ENCODE measurements at regions not wholly inside any gene's neighbourhood (a gene's known extent, or its start where the extent isn't known, plus 50 kb on each side); places are given as distances from the start of the nearest gene placed in this dataset.

DNA sequence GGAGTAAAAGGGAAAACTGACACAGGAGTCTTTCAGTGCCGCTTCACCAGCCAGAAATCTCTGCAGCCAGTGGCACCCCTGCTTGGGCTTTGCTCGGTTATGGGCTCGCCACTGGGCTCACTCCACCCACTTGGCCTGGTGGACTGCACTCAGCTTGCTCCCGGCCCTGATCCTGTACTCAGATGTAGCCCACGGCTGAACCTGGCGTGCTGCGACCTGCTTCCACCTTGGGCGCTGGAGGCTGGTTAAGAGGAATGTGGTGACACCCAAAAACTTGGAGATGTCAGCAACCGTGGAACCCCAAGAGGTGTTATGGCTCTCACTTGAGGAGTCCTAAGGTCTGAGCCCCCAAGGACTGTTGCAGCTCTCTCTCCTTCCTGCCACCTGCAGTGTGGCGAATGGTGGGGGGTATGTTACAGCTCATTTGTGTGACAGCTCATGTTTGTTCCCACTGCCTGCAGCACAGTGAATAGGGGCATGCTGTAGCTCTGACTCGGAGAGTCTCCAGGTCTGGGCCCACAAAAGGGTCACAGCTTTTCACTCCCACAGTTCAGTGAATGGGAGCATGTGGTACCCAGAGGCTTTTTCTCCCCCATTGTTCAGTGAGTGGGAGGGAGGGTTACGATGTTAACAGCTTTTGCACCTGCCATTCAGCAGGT lies 1124.5 kb upstream of the ATXN8OS start:
- DNase-seq (ENCODE audit: extremely low read depth, insufficient read length), result no peak
- TF ChIP-seq, protein P1, sequence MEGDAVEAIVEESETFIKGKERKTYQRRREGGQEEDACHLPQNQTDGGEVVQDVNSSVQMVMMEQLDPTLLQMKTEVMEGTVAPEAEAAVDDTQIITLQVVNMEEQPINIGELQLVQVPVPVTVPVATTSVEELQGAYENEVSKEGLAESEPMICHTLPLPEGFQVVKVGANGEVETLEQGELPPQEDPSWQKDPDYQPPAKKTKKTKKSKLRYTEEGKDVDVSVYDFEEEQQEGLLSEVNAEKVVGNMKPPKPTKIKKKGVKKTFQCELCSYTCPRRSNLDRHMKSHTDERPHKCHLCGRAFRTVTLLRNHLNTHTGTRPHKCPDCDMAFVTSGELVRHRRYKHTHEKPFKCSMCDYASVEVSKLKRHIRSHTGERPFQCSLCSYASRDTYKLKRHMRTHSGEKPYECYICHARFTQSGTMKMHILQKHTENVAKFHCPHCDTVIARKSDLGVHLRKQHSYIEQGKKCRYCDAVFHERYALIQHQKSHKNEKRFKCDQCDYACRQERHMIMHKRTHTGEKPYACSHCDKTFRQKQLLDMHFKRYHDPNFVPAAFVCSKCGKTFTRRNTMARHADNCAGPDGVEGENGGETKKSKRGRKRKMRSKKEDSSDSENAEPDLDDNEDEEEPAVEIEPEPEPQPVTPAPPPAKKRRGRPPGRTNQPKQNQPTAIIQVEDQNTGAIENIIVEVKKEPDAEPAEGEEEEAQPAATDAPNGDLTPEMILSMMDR (IDR thresholded peaks at IDR 0.05; ENCODE audit: insufficient read depth, low read length, poor library complexity, severe bottlenecking), result no peak
- Histone ChIP-seq H3K36me3 (ENCODE audit: control insufficient read depth, insufficient read depth, low read length) (no peaks in the 10 kb centered on the region), H3K4me3 (replicated peaks; ENCODE audit: low read depth, low read length) (no peak overlapping the region), H3K27me3 (replicated peaks; ENCODE audit: control insufficient read depth, insufficient read depth, low read length) (no peaks in the 10 kb centered on the region)

DNA sequence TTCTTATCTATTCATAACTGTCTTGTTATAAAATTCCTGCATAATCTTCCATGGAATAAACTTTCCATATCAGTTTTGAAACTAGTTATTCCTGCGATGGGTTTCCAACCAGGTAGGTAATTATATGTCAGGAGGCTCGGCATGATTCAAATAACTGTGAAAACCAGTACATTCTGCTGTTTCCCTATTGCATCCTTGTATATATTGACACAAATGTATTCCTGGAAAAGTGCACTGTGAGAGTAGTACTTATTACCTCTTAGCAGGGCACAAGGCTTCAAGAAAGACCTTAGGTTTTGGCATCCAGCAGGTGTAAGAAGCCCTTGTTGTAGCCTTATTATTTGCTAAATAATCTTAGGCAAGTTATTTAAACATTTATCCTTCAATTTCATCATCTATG lies 1131.3 kb upstream of the ATXN8OS start:
- Histone ChIP-seq H3K27me3 (replicated peaks; ENCODE audit: control insufficient read depth, insufficient read depth, low read length) (no peaks in the 10 kb centered on the region), H3K4me3 (replicated peaks; ENCODE audit: low read depth, low read length) (no peak overlapping the region), H3K36me3 (ENCODE audit: control insufficient read depth, insufficient read depth, low read length) (no peaks in the 10 kb centered on the region)
- no peak for DNase-seq (ENCODE audit: extremely low read depth, insufficient read length)
- TF ChIP-seq, protein P1 (IDR thresholded peaks at IDR 0.05; ENCODE audit: insufficient read depth, low read length, poor library complexity, severe bottlenecking), result no peak

DNA sequence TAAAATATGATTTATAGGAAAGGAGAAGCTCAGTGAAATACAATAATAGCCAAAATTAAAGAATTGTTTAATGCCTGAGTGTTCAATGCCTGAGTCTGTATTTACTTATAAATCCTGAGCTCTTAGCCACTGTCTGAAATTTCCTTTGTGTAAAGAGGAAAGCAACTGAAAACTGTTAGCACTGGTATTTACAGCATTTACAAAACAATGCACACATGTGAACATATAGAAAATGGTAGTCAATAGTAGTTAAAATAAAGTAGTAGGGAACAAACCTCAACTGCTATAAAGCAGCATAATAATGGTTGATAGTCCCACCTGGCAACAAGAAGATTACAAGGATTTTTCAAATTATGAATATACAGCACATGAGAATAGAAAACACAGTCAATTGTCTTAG lies 1137.1 kb upstream of the ATXN8OS start:
- TF ChIP-seq, protein P1 (IDR thresholded peaks at IDR 0.05; ENCODE audit: insufficient read depth, low read length, poor library complexity, severe bottlenecking), result no peak
- H3K4me3 ChIP-seq (replicated peaks; ENCODE audit: low read depth, low read length), result no peak overlapping the region
- no peak for DNase-seq (ENCODE audit: extremely low read depth, insufficient read length)
- H3K36me3 ChIP-seq (ENCODE audit: control insufficient read depth, insufficient read depth, low read length), result no peaks in the 10 kb centered on the region
- no peaks in the 10 kb centered on the region for H3K27me3 ChIP-seq (replicated peaks; ENCODE audit: control insufficient read depth, insufficient read depth, low read length)

DNA sequence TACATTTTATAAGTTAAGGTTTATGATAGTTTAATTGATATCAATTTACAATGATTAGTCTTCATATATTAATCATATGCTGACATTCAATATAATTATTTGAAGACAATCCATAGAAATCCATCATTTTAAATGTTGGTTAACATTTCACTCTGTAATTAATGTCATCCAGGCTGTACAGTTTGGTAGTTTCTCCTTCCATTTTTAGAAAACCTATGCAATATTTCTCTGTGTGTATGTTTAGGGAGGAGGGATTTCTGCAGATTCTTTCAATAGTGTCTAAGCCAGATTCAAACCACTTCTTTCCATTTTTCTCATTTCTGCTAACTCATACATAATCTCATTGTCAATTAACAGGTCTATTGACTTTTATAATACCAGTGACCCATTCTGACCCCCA lies 1159.0 kb upstream of the ATXN8OS start:
- no peaks in the 10 kb centered on the region for H3K27me3 ChIP-seq (replicated peaks; ENCODE audit: control insufficient read depth, insufficient read depth, low read length)
- TF ChIP-seq, protein P1 (IDR thresholded peaks at IDR 0.05; ENCODE audit: insufficient read depth, low read length, poor library complexity, severe bottlenecking), result no peak
- DNase-seq (ENCODE audit: extremely low read depth, insufficient read length), result no peak
- H3K4me3 ChIP-seq (replicated peaks; ENCODE audit: low read depth, low read length), result no peak overlapping the region
- H3K36me3 ChIP-seq (ENCODE audit: control insufficient read depth, insufficient read depth, low read length), result no peaks in the 10 kb centered on the region

DNA sequence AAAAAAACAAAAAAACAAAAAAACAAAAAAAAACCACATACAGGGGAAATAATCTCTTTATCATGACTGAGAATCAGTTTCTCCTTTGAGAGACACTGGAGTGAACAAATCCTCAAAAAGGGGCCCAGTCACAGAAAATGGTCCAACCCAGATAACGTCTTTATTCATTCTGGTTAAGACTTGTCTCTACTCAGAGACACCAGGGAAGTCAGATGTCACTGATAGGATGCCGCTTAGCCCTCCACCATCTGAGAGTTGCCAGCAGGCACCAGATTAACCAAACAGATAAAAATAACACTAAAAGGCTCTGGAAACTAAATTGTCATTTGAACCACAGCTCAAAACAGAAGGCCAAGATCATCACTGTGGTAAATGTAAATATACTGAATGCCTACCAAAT lies 1163.4 kb upstream of the ATXN8OS start:
- TF ChIP-seq, protein P1 (IDR thresholded peaks at IDR 0.05; ENCODE audit: insufficient read depth, low read length, poor library complexity, severe bottlenecking), result no peak
- Histone ChIP-seq H3K36me3 (ENCODE audit: control insufficient read depth, insufficient read depth, low read length) (no peaks in the 10 kb centered on the region), H3K4me3 (replicated peaks; ENCODE audit: low read depth, low read length) (no peak overlapping the region), H3K27me3 (replicated peaks; ENCODE audit: control insufficient read depth, insufficient read depth, low read length) (no peaks in the 10 kb centered on the region)
- no peak for DNase-seq (ENCODE audit: extremely low read depth, insufficient read length)

DNA sequence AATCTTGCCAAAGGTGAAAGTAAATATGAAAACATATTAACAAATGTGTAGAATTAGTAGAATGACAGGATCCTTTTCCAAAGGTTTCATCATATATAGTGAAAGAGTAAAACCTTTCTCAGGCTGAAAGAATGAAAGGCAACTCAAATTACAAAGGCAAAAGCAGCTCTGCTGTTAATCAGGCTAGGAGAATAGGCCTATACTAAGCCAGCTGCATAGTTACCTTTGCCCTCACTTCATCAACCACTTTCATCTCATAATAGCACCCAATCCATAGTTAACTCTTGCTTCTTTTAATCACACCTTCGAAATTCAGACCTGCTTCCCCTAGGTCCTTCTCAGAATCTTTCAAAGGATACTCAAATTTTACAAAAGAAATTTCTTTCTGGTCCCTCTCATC lies 1167.6 kb upstream of the ATXN8OS start:
- DNase-seq (ENCODE audit: extremely low read depth, insufficient read length), result no peak
- TF ChIP-seq, protein P1 (IDR thresholded peaks at IDR 0.05; ENCODE audit: insufficient read depth, low read length, poor library complexity, severe bottlenecking), result no peak
- Histone ChIP-seq H3K36me3 (ENCODE audit: control insufficient read depth, insufficient read depth, low read length) (no peaks in the 10 kb centered on the region), H3K4me3 (replicated peaks; ENCODE audit: low read depth, low read length) (no peak overlapping the region), H3K27me3 (replicated peaks; ENCODE audit: control insufficient read depth, insufficient read depth, low read length) (no peaks in the 10 kb centered on the region)
